OCI-LY7 (cell line): ENCODE measurements at regions not wholly inside any gene's neighbourhood (a gene's known extent, or its start where the extent isn't known, plus 50 kb on each side); places are given as distances from the start of the nearest gene placed in this dataset.

Experiments used
- EZH2phosphoT487 ChIP-seq: fragments of 200-600 bp; sonication (generic); IDR thresholded peaks from 2 replicates; pipeline ENCODE4 v1.6.1; 2018; ENCODE audit warnings: low read depth, borderline replicate concordance, mild to moderate bottlenecking, mixed run types, antibody characterized with exemption, low read length, moderate library complexity, mixed read lengths
- TF ChIP-seq, protein P1 (sequence below): fragments of 200-600 bp; sonication (generic); conservative IDR thresholded peaks from 2 replicates; pipeline ENCODE4 v1.5.1; 2014; ENCODE audit warnings: mild to moderate bottlenecking, antibody characterized with exemption, low read length, moderate library complexity, mixed read lengths

DNA sequence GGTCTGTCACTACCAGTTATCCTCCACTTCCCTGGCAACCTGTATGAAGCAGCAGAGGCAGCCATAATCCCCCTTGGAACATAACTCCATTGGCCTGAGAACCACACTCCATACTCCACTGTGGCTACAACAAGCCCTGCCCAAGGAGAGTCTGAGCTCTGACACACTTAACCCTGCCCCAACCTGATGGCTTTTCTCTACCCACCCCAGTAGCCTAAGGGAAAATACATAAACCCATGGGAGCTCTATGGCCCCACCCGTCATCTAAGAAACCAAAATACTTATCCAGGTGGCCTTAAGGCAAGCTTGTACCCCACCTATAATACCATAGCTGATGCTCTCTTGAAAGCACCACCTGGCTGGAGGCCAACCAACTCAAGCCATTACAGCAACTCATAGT, 324.8 kb upstream of the GLI3 start:
- TF ChIP-seq, protein P1, sequence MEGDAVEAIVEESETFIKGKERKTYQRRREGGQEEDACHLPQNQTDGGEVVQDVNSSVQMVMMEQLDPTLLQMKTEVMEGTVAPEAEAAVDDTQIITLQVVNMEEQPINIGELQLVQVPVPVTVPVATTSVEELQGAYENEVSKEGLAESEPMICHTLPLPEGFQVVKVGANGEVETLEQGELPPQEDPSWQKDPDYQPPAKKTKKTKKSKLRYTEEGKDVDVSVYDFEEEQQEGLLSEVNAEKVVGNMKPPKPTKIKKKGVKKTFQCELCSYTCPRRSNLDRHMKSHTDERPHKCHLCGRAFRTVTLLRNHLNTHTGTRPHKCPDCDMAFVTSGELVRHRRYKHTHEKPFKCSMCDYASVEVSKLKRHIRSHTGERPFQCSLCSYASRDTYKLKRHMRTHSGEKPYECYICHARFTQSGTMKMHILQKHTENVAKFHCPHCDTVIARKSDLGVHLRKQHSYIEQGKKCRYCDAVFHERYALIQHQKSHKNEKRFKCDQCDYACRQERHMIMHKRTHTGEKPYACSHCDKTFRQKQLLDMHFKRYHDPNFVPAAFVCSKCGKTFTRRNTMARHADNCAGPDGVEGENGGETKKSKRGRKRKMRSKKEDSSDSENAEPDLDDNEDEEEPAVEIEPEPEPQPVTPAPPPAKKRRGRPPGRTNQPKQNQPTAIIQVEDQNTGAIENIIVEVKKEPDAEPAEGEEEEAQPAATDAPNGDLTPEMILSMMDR, result no peak
- no peak for TF ChIP-seq EZH2phosphoT487
